ENCODE measurements at regions not wholly inside any gene's neighbourhood (a gene's known extent, or its start where the extent isn't known, plus 50 kb on each side); places are given as distances from the start of the nearest gene placed in this dataset.

DNA sequence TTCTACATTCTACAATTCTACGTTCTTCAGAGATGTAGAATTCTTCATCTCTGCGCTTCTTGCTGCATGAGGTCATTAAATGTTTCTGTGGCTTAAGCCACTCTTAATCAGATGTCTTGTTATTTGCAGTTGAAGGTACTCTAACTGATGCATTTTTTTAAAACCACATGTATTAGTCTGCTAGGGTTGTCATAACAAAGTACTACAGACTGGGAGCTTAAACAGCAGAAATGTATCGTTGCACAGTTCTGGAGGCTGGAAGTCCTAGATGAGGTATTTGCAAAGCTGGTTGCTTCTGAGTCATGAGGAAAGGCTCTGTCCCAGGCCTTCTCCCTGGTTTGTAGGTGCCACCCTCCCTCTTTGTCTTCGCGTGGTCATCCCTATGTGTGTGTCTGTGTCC, 176.3 kb upstream of the GLI2 start:
- TF ChIP-seq CTCF (IDR thresholded peaks at IDR 0.05; ENCODE audit: insufficient read depth, low read depth, low read length) = no peak
- TF ChIP-seq EZH2 (IDR thresholded peaks at IDR 0.05; ENCODE audit: insufficient read depth, low read length) = no peak

Data from astrocyte (in vitro differentiated cells and primary cell).